BJ (cell line): ENCODE measurements at regions not wholly inside any gene's neighbourhood (a gene's known extent, or its start where the extent isn't known, plus 50 kb on each side); places are given as distances from the start of the nearest gene placed in this dataset.
"Not testable (repeated sequence)": the region's sequence is repeated elsewhere in the genome, so short reads cannot be mapped to it uniquely, and the experiment has no call there.

Experiments
- CTCF ChIA-PET: fragments of 350-600 bp; formaldehyde crosslinking; extraction: SDS; loops from one replicate; lab custom pipeline; 2021; ENCODE audit warnings: antibody characterized with exemption, inconsistent platforms; lab: Yijun Ruan, JAX
- POLR2A ChIA-PET: fragments of 300-600 bp; sonication (Branson Sonifier 250); formaldehyde crosslinking; extraction: SDS; loops from one replicate; lab custom pipeline; 2021; ENCODE audit warnings: antibody characterized with exemption; lab: Charles Lee
- DNase-seq: peaks from one replicate; pipeline ENCODE4 v3.0.0-alpha.2; 2011; ENCODE audit warnings: low read depth
- H3K27me3 ChIP-seq: 2 replicates; pipeline ENCODE4 v1.6.0; 2011; ENCODE audit warnings: low read length; ENCODE audit not compliant: control insufficient read depth, insufficient read depth
- H3K36me3 ChIP-seq: 2 replicates; pipeline ENCODE4 v1.5.1; 2011; ENCODE audit warnings: low read length; ENCODE audit not compliant: control insufficient read depth, insufficient read depth
- H3K4me3 ChIP-seq: 2 replicates; pipeline ENCODE4 v1.5.1; 2011; ENCODE audit warnings: low read depth, mild to moderate bottlenecking, control low read depth, low read length
- TF ChIP-seq, protein P1 (sequence below): IDR thresholded peaks from 2 replicates; pipeline ENCODE4 v1.5.1; 2011; ENCODE audit warnings: low read depth, mild to moderate bottlenecking, control low read depth, inconsistent platforms, low read length, moderate library complexity; ENCODE audit not compliant: insufficient read depth

DNA sequence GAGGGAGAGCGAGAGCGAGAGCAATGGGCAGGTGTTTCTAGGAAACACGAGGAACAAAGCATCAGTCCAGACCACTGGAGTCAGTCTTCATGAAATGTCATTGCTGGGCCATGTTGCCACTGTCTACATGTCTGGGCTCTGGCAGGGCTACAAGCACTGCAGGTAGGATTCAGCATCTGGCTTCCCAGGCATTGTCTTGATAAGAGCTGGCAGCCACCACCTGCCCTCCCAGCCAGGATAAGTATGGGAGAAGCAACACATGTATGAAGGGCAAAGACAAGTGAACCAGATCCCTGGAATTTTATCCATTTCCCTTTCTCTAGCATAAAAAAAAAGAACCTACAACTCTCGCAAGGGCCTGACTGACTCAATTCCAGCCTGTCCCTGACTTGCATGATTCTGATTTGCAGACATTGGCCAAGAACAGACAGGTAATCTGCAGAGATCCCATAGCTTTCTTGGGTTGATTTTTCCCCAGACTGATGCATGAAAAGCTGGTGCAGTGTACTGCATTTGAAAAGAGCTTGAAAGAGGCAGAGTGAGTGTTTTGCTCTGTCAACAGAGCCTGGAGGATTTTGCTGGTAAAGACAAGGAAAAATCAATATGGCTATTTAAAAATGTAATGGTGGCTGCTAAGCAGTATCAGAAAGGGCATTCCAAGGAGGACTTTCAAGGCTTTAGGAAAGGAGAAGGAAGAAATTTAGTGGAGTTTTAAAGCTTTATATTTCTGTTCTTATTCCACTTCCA, 157.2 kb upstream of the MYRIP start:
- Histone ChIP-seq H3K27me3 (no peaks in the 10 kb centered on the region), H3K4me3 (no peak overlapping the region), H3K36me3 (no peaks in the 10 kb centered on the region)
- TF ChIP-seq, protein P1, sequence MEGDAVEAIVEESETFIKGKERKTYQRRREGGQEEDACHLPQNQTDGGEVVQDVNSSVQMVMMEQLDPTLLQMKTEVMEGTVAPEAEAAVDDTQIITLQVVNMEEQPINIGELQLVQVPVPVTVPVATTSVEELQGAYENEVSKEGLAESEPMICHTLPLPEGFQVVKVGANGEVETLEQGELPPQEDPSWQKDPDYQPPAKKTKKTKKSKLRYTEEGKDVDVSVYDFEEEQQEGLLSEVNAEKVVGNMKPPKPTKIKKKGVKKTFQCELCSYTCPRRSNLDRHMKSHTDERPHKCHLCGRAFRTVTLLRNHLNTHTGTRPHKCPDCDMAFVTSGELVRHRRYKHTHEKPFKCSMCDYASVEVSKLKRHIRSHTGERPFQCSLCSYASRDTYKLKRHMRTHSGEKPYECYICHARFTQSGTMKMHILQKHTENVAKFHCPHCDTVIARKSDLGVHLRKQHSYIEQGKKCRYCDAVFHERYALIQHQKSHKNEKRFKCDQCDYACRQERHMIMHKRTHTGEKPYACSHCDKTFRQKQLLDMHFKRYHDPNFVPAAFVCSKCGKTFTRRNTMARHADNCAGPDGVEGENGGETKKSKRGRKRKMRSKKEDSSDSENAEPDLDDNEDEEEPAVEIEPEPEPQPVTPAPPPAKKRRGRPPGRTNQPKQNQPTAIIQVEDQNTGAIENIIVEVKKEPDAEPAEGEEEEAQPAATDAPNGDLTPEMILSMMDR: no peak
- ChIA-PET POLR2A (no interaction called here), CTCF (interaction anchor here (0.7 to 1.4 kb wide), 3 partner anchors 11 to 665 kb away, joined by 3 to 5 read pairs (median 4); no protein-coding TSS in a partner anchor)
- no peak for DNase-seq

DNA sequence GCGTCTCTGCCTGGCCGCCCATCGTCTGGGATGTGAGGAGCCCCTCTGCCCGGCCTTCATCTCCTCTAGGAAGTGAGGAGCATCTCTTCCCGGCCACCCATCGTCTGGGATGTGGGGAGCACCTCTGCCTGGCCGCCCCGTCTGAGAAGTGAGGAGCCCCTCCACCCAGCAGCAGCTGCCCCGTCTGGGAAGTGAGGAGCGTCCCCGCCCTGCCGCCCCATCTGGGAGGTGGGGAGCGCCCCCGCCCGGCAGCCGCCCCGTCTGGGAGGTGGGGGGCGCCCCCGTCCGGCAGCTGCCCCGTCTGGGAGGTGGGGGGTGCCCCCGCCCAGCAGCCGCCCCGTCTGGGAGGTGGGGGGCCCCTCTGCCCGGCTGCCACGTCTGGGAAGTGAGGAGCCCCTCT, 153.7 kb upstream of the MYRIP start:
- DNase-seq, CTCF ChIA-PET, H3K36me3 ChIP-seq: not testable (repeated sequence)

DNA sequence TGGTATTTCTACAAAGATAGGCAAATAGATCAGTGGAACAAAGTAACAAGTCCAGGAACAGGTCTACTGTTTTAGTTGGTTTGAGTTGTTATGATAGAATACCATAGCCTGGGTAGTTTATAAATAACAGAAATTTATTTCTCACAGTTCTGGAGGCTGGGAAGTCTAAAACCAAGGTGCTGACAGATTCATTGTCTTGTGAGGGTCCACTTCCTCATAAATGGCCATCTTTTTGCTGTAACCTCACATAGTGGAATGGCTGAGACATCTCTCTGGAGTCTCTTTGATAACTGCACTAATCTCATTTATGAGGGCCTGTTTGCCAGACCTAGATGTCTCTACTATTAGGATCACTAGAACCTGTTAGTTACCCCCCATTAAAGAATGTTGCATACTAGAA, 152.3 kb upstream of the MYRIP start:
- ChIA-PET POLR2A (no interaction called here), CTCF (no interaction called here)
- Histone ChIP-seq H3K27me3 (no peaks in the 10 kb centered on the region), H3K4me3 (no peak overlapping the region), H3K36me3 (no peaks in the 10 kb centered on the region)
- DNase-seq: no peak
- TF ChIP-seq, protein P1: no peak

More for the DNA sequence above, 153.7 kb upstream of the MYRIP start:
- H3K4me3 ChIP-seq, H3K27me3 ChIP-seq, POLR2A ChIA-PET: not testable (repeated sequence)

DNA sequence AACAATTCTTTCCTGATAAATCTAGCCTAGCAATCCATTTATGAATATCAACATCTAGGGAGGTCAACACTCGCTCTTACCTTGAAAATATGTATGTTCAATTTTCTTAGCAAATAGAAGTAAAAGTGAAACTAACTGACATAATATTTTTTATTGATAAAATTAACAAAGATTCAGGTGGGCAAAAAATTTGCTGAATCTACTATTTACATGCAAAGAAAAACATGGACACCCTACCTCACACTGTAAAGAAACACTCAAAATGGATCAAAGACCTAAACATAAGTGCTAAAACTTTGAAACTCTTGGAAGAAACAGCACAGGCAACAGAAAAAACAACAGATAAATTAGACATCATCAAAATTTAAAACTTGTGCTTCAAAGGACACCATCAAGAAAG, 151.6 kb upstream of the MYRIP start:
- no peak overlapping the region for H3K4me3 ChIP-seq
- no peaks in the 10 kb centered on the region for H3K36me3 ChIP-seq
- no peak for DNase-seq
- ChIA-PET CTCF (no interaction called here), POLR2A (no interaction called here)
- no peaks in the 10 kb centered on the region for H3K27me3 ChIP-seq
- TF ChIP-seq, protein P1: no peak

DNA sequence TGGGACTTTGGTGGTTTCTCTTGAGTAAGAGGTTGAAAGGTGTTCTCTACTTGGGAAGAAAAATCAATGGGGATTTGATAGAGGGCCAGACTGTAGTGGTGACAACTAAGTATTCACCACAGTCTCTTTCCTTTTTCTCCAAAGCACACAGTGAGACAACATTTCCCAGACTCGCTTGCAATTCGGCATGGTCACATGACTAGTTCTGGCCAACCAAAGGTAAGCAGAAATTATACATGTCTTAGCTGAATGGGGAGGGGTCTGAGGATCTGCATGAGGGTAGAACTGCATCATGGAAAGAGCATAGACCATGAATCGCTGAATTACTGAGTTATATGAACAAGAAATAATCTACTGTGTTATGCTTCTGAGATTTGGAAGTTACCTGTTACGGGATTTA, 144.5 kb upstream of the MYRIP start:
- ChIA-PET POLR2A (no interaction called here), CTCF (interaction anchor here (1.9 kb wide), 1 partner anchor 514 kb away, joined by 8 read pairs; no protein-coding TSS in a partner anchor)
- no peak overlapping the region for H3K4me3 ChIP-seq
- H3K36me3 ChIP-seq: no peaks in the 10 kb centered on the region
- TF ChIP-seq, protein P1: no peak
- no peak for DNase-seq
- H3K27me3 ChIP-seq: no peaks in the 10 kb centered on the region; the same call in 1 of the 2 replicates
